Stimulated activated naive CD8-positive, alpha-beta T cell treated with anti-CD3 and anti-CD28 coated beads, Interleukin-15, Interleukin-2, amounts not matched to agents 100 ng/mL and 50 ng/mL, for 24 hours (primary cell): ENCODE measurements at regions not wholly inside any gene's neighbourhood (a gene's known extent, or its start where the extent isn't known, plus 50 kb on each side); places are given as distances from the start of the nearest gene placed in this dataset.
"Not testable (repeated sequence)": the region's sequence is repeated elsewhere in the genome, so short reads cannot be mapped to it uniquely, and the experiment has no call there.

Experiments used
- H3K27ac Mint-ChIP-seq: one replicate; pipeline ENCODE4 v1.8.0; 2021; ENCODE audit warnings: mild to moderate bottlenecking, mixed read lengths
- H3K27me3 Mint-ChIP-seq: one replicate; pipeline ENCODE4 v1.8.0; 2021; ENCODE audit warnings: mixed read lengths
- H3K36me3 Mint-ChIP-seq: one replicate; pipeline ENCODE4 v1.8.0; 2021; ENCODE audit warnings: low read depth, mixed read lengths
- H3K4me1 Mint-ChIP-seq: one replicate; pipeline ENCODE4 v1.8.0; 2021; ENCODE audit warnings: low read depth, mixed read lengths
- H3K4me3 Mint-ChIP-seq: one replicate; pipeline ENCODE4 v1.8.0; 2021; ENCODE audit warnings: mild to moderate bottlenecking, mixed read lengths
- H3K9me3 Mint-ChIP-seq: one replicate; pipeline ENCODE4 v1.8.0; 2021; ENCODE audit warnings: mixed read lengths

- H3K27ac Mint-ChIP-seq: no peak overlapping the region
- peaks cover 12% of the 10 kb centered on the region for H3K9me3 Mint-ChIP-seq
- H3K27me3 Mint-ChIP-seq: no peaks in the 10 kb centered on the region
- H3K4me1 Mint-ChIP-seq: no peaks in the 10 kb centered on the region
- H3K4me3 Mint-ChIP-seq: no peak overlapping the region
- no peaks in the 10 kb centered on the region for H3K36me3 Mint-ChIP-seq
Observed at GRCh38 chr2:225282858-225283710, 116.4 kb upstream of the NYAP2 start.

DNA sequence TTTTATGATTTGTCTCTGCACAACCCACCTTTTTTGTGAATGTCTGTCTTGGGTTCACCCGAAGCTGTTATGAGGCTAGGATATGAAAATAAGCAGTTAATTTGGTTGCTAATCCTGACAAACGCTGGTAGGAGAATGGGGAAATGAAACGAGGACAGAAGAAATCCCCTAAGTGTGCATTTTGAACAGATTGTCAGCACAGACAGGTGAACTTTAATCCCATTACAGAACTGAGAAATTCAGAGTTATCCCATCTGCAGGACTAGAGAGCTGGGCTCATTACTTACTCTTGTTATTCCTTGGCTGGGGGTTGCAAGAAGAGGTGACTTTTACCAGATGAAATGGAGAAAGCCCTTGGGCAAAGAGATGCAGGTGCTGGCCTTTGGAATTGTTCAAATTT lies 123.3 kb upstream of the NYAP2 start:
- peaks cover 26% of the 10 kb centered on the region for H3K9me3 Mint-ChIP-seq
- H3K4me3 Mint-ChIP-seq: no peak overlapping the region
- peaks cover 6% of the 10 kb centered on the region for H3K36me3 Mint-ChIP-seq
- H3K27ac Mint-ChIP-seq: no peak overlapping the region
- H3K27me3 Mint-ChIP-seq: no peaks in the 10 kb centered on the region
- H3K4me1 Mint-ChIP-seq: peaks cover under 1% of the 10 kb centered on the region

GRCh38 chr2:225275443-225275842 lies 124.1 kb upstream of the NYAP2 start:
- Mint-ChIP-seq H3K27ac (no peak overlapping the region), H3K4me3 (no peak overlapping the region), H3K36me3 (peaks cover 6% of the 10 kb centered on the region), H3K27me3 (no peaks in the 10 kb centered on the region), H3K9me3 (peaks cover 23% of the 10 kb centered on the region), H3K4me1 (peaks cover 8% of the 10 kb centered on the region)

DNA sequence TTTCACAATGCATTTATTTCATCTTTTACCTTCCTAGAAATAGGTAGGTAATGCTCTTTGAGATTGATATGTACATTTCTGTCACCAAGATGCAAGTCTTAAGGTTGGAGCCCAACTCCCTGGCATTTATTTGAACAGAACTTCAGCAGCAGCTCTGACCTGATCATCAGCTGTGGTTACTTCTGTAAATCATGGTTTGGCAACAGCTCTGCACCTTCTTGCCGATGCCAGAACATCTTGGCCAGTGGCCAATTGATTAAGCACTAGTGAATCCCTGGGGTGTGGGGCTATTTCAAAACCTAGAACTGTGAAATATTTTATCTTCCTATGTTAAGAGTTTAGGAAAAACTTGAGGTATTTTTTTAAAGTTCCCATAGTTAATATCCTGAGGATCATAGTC lies 124.8 kb upstream of the NYAP2 start:
- H3K9me3 Mint-ChIP-seq: peaks cover 18% of the 10 kb centered on the region
- H3K4me1 Mint-ChIP-seq: peaks cover 8% of the 10 kb centered on the region
- H3K4me3 Mint-ChIP-seq: no peak overlapping the region
- no peak overlapping the region for H3K27ac Mint-ChIP-seq
- H3K27me3 Mint-ChIP-seq: no peaks in the 10 kb centered on the region
- H3K36me3 Mint-ChIP-seq: peaks cover 6% of the 10 kb centered on the region

- peaks cover 8% of the 10 kb centered on the region for H3K4me1 Mint-ChIP-seq
- H3K9me3 Mint-ChIP-seq: peaks cover 9% of the 10 kb centered on the region
- H3K27me3 Mint-ChIP-seq: no peaks in the 10 kb centered on the region
- H3K27ac Mint-ChIP-seq: no peak overlapping the region
- H3K36me3 Mint-ChIP-seq: peaks cover 6% of the 10 kb centered on the region
- no peak overlapping the region for H3K4me3 Mint-ChIP-seq
Observed at GRCh38 chr2:225272173-225272572, 127.3 kb upstream of the NYAP2 start.

DNA sequence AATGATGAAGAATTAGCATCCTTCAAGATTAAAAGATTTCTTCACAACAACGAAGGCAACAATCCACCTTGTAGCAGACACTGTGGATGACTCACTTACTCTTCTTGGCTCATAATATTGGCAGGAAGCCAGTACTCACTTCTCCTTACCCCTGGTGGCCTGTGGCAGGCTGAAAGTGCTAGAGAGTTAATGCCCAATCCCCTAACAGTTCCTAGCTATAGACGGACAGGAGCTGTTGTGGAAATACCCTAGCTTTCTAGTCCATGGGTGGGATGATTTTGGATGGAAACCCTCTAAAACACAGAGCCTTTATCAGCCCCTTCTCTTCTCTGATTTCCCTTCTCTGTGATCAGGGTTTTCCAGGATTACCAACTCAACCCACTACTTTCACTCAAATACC lies 128.6 kb upstream of the NYAP2 start:
- Mint-ChIP-seq H3K27ac (no peak overlapping the region), H3K36me3 (no peaks in the 10 kb centered on the region)

GRCh38 chr2:225270053-225270452 lies 129.5 kb upstream of the NYAP2 start:
- peaks cover 8% of the 10 kb centered on the region for H3K4me1 Mint-ChIP-seq
- no peaks in the 10 kb centered on the region for H3K27me3 Mint-ChIP-seq
- H3K36me3 Mint-ChIP-seq: no peaks in the 10 kb centered on the region
- no peaks in the 10 kb centered on the region for H3K9me3 Mint-ChIP-seq
- H3K4me3 Mint-ChIP-seq: no peak overlapping the region
- no peak overlapping the region for H3K27ac Mint-ChIP-seq

More for the DNA sequence above, 128.6 kb upstream of the NYAP2 start:
- H3K4me3 Mint-ChIP-seq: no peak overlapping the region
- no peaks in the 10 kb centered on the region for H3K27me3 Mint-ChIP-seq
- H3K9me3 Mint-ChIP-seq: peaks cover 4% of the 10 kb centered on the region
- peaks cover 8% of the 10 kb centered on the region for H3K4me1 Mint-ChIP-seq

GRCh38 chr2:225254363-225254762 lies 145.1 kb upstream of the NYAP2 start:
- no peak overlapping the region for H3K4me3 Mint-ChIP-seq
- peaks cover 7% of the 10 kb centered on the region for H3K36me3 Mint-ChIP-seq
- H3K27ac Mint-ChIP-seq: no peak overlapping the region
- peaks cover 9% of the 10 kb centered on the region for H3K9me3 Mint-ChIP-seq
- no peaks in the 10 kb centered on the region for H3K27me3 Mint-ChIP-seq
- no peaks in the 10 kb centered on the region for H3K4me1 Mint-ChIP-seq

DNA sequence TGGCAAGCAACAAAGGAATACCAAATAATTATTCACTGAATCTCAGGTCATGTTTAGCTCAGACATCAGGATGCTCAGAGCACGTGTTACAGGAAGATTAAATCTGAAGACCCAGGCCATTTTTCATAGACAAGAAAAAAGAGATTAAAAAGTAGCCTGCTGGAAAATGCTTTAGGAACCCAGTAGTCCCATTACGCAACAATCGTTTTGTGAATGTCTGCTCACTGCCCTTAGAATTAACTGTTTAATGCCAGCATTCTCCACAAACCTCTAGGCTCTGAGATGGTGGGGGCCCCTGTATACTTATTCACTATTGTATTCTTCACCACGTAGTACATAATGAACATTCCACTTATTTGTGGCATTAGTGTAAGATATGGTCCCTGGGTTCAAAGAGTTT lies 154.6 kb upstream of the NYAP2 start:
- no peak overlapping the region for H3K27ac Mint-ChIP-seq
- H3K4me3 Mint-ChIP-seq: no peak overlapping the region
- H3K36me3 Mint-ChIP-seq: no peaks in the 10 kb centered on the region
- H3K4me1 Mint-ChIP-seq: no peaks in the 10 kb centered on the region
- peaks cover 4% of the 10 kb centered on the region for H3K27me3 Mint-ChIP-seq
- H3K9me3 Mint-ChIP-seq: no peaks in the 10 kb centered on the region

DNA sequence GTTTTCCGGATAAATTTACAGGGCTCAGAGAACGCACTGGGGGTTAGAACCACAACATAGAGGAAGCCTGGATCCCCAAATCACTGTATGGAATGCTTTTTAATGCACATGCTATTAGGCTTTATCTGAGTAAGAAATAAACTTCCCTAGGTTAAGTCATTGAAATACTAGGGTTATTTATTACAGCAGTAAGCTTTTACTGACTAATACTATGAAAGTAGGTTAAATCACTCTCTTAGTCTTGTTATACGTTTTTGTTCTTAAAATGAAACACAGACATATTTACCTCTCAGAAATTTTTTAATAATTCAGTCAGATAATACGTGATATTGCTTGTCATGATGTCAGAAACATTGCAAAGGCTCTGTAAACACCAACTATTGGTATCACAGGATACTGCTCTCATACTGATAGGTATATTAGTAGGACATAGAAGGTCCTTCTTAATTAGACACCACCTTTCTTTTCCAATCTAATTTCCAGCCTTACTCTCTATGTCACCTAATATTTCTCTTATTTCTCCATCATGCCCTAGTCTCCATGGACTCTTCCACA lies 162.7 kb upstream of the NYAP2 start:
- H3K36me3 Mint-ChIP-seq: no peaks in the 10 kb centered on the region
- no peak overlapping the region for H3K27ac Mint-ChIP-seq
- H3K9me3 Mint-ChIP-seq: peaks cover 14% of the 10 kb centered on the region
- no peaks in the 10 kb centered on the region for H3K4me1 Mint-ChIP-seq
- no peak overlapping the region for H3K4me3 Mint-ChIP-seq
- H3K27me3 Mint-ChIP-seq: no peaks in the 10 kb centered on the region

DNA sequence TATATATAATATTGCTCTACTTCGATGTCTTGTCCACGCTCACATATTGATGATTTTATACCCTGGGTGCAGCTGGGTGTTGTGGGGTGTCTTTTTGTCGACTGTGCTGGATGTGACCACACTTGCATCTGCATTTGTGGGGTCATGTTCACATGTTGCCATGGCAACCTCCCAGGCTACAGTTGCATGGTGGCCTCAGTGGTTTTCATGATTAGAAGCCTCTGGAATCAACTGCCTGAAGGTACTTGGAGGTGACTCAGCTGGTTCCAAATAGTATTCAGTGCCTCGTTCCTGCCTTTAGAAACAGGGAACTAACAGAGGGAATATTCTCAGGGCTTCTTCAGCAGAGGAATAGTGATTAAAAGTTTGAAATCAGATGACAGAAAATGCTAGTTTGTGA lies 166.3 kb upstream of the NYAP2 start:
- H3K9me3 Mint-ChIP-seq: peaks cover 9% of the 10 kb centered on the region
- no peaks in the 10 kb centered on the region for H3K27me3 Mint-ChIP-seq
- no peak overlapping the region for H3K27ac Mint-ChIP-seq
- no peaks in the 10 kb centered on the region for H3K4me1 Mint-ChIP-seq
- H3K36me3 Mint-ChIP-seq: no peaks in the 10 kb centered on the region
- no peak overlapping the region for H3K4me3 Mint-ChIP-seq

DNA sequence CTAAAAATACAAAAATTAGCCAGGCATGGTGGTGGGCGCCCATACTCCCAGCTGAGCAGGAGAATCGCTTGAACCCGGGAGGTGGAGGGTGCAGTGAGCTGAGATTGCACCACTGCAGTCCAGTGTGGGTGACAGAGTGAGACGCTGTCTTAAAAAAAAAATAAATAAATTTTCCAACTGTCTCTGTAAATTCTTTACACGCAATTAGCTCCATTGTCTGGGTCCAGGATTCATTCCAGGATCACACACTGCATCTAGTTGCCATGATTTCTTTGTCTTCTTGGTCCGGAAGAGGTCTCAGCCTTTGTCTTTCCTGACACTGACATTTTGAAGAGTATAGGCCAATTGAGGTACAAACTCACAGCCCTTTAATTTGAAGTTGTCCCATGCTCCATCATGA lies 167.6 kb upstream of the NYAP2 start:
- H3K4me1 Mint-ChIP-seq: no peaks in the 10 kb centered on the region

DNA sequence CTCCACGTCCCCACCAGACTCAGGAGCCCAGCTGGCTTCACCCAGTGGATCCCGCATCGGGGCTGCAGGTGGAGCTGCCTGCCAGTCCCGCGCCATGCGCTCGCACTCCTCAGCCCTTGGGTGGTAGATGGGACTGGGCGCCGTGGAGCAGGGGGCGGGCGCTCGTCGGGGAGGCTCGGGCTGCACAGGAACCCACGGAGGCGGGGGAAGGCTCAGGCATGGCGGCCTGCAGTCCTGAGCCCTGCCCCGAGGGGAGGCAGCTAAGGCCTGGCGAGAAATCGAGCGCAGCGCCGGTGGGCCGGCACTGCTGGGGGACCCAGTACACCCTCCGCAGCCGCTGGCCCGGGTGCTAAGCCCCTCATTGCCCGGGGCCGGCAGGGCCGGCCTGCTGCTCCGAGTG lies 170.2 kb upstream of the NYAP2 start:
- not testable (repeated sequence) for H3K36me3 Mint-ChIP-seq, H3K4me1 Mint-ChIP-seq, H3K27me3 Mint-ChIP-seq, H3K4me3 Mint-ChIP-seq, H3K27ac Mint-ChIP-seq, H3K9me3 Mint-ChIP-seq

More for the DNA sequence above, 167.6 kb upstream of the NYAP2 start:
- H3K36me3 Mint-ChIP-seq: no peaks in the 10 kb centered on the region
- no peaks in the 10 kb centered on the region for H3K9me3 Mint-ChIP-seq
- H3K27ac Mint-ChIP-seq: no peak overlapping the region
- H3K4me3 Mint-ChIP-seq: no peak overlapping the region
- H3K27me3 Mint-ChIP-seq: no peaks in the 10 kb centered on the region

GRCh38 chr2:225226441-225226840 lies 173.1 kb upstream of the NYAP2 start:
- Mint-ChIP-seq H3K36me3 (no peaks in the 10 kb centered on the region), H3K27me3 (no peaks in the 10 kb centered on the region), H3K4me3 (no peak overlapping the region), H3K9me3 (no peaks in the 10 kb centered on the region), H3K27ac (no peak overlapping the region), H3K4me1 (no peaks in the 10 kb centered on the region)

GRCh38 chr2:225223301-225223700 lies 176.2 kb upstream of the NYAP2 start:
- Mint-ChIP-seq H3K36me3 (no peaks in the 10 kb centered on the region), H3K4me3 (no peak overlapping the region), H3K27ac (no peak overlapping the region), H3K27me3 (no peaks in the 10 kb centered on the region), H3K9me3 (no peaks in the 10 kb centered on the region), H3K4me1 (no peaks in the 10 kb centered on the region)

- no peak overlapping the region for H3K27ac Mint-ChIP-seq
- no peaks in the 10 kb centered on the region for H3K4me1 Mint-ChIP-seq
Observed at GRCh38 chr2:225207471-225207870, 165.2 kb upstream of the DOCK10 start.

More at GRCh38 chr2:225207471-225207870, 165.2 kb upstream of the DOCK10 start:
- Mint-ChIP-seq H3K27me3 (peaks cover 10% of the 10 kb centered on the region), H3K4me3 (no peak overlapping the region), H3K36me3 (no peaks in the 10 kb centered on the region), H3K9me3 (no peaks in the 10 kb centered on the region)
